ENCODE measurements at regions not wholly inside any gene's neighbourhood (a gene's known extent, or its start where the extent isn't known, plus 50 kb on each side); places are given as distances from the start of the nearest gene placed in this dataset.

GRCh38 chr1:178599745-178600144 is 86.8 kb downstream of the TEX35 start:
- TF ChIP-seq ATF2 (IDR thresholded peaks at IDR 0.05; ENCODE audit: low read length), result no peak
- TF ChIP-seq CREB1 (IDR thresholded peaks at IDR 0.05), result no peak
- no peak for TF ChIP-seq GABPA (IDR thresholded peaks at IDR 0.05; ENCODE audit: borderline replicate concordance, insufficient read depth, low read length)
- TF ChIP-seq CTCF (IDR thresholded peaks at IDR 0.05; ENCODE audit: control extremely low read depth in 1 of 3, insufficient read depth in 1 of 3, low read depth in 1 of 3, low read length in 3 of 3), result no peak
- no peak for TF ChIP-seq POLR2A (IDR thresholded peaks at IDR 0.05; ENCODE audit: control extremely low read depth in 1 of 2, low read depth in 2 of 2, low read length in 2 of 2)
- no peak for TF ChIP-seq ATF3 (IDR thresholded peaks at IDR 0.05; ENCODE audit: insufficient read depth, low read depth, low read length)
- TF ChIP-seq POLR2AphosphoS5 (IDR thresholded peaks at IDR 0.05; ENCODE audit: low read depth, low read length), result no peak
- TF ChIP-seq EGR1 (IDR thresholded peaks at IDR 0.05; ENCODE audit: borderline replicate concordance, low read depth, low read length), result no peak
- TF ChIP-seq E2F6 (IDR thresholded peaks at IDR 0.05), result no peak
- TF ChIP-seq BACH1 (IDR thresholded peaks at IDR 0.05; ENCODE audit: low read length), result no peak
- no peak for TF ChIP-seq RNF2 (IDR thresholded peaks at IDR 0.05; ENCODE audit: borderline replicate concordance, low read depth, low read length, missing control alignments, poor library complexity, severe bottlenecking)
- TF ChIP-seq EP300 (IDR thresholded peaks at IDR 0.05; ENCODE audit: borderline replicate concordance in 1 of 2, low read depth in 2 of 2, low read length in 2 of 2), result no peak
- TF ChIP-seq SAP30 (IDR thresholded peaks at IDR 0.05; ENCODE audit: insufficient read depth, insufficient replicate concordance, low read length), result no peak
